Endothelial cell of umbilical vein (primary cell): ENCODE measurements at regions not wholly inside any gene's neighbourhood (a gene's known extent, or its start where the extent isn't known, plus 50 kb on each side); places are given as distances from the start of the nearest gene placed in this dataset.

Experiments used
- BruUV-seq: library from RNA; stranded (reverse); fragments of 400-500 nt; replicated peaks from 2 replicates; lab custom pipeline; 2021; lab: Mats Ljungman, UMichigan
- CTCF ChIA-PET: fragments of 300-600, 350-600 bp; sonication (Branson Sonifier 250); formaldehyde crosslinking; loops from one replicate; lab custom pipeline; 2021; ENCODE audit warnings: antibody characterized with exemption, inconsistent platforms; lab: Charles Lee
- POLR2A ChIA-PET: fragments of 300-600, 350-600 bp; sonication (Branson Sonifier 250); formaldehyde crosslinking; loops from one replicate; lab custom pipeline; 2021; ENCODE audit warnings: antibody characterized with exemption, inconsistent platforms; lab: Charles Lee
- DNase-seq: peaks from one replicate; pipeline ENCODE4 v3.0.0-alpha.2; 2011; ENCODE audit warnings: low read depth, low spot score
- FAIRE-seq: peaks from 2 replicates; lab custom pipeline; 2011; peaks lifted over from hg19 to GRCh38; lab: Jason Lieb, UNC
- H2AFZ ChIP-seq: 2 replicates; pipeline ENCODE4 v1.6.0; 2012; ENCODE audit warnings: low read depth, low read length, control low read depth, inconsistent platforms
- H3K27ac ChIP-seq: 2 replicates; pipeline ENCODE4 v1.5.1; 2011; ENCODE audit warnings: low read depth, mild to moderate bottlenecking, control low read depth, low read length, moderate library complexity; ENCODE audit not compliant: insufficient read depth
- H3K27me3 ChIP-seq, 2 experiments: 2 replicates each; pipeline versions ENCODE4 v1.6.0 to v1.6.1; 2011; ENCODE audit warnings: low read length in 2 of 2, mixed read lengths in 1 of 2; ENCODE audit not compliant: control insufficient read depth in 2 of 2, insufficient read depth in 2 of 2
- H3K36me3 ChIP-seq, 2 experiments: 2 replicates in 1 of 2; 3 replicates in 1 of 2; pipeline ENCODE4 v1.5.1; 2011; ENCODE audit warnings: low read length in 2 of 2, mild to moderate bottlenecking in 1 of 2, moderate library complexity in 1 of 2; ENCODE audit not compliant: control insufficient read depth in 2 of 2, insufficient read depth in 2 of 2; ENCODE audit errors: extremely low read depth in 1 of 2
- H3K4me1 ChIP-seq: 3 replicates; pipeline ENCODE4 v1.5.1; 2011; ENCODE audit warnings: mild to moderate bottlenecking, low read length; ENCODE audit not compliant: control insufficient read depth, insufficient read depth; ENCODE audit errors: extremely low read depth
- H3K4me2 ChIP-seq: 2 replicates; pipeline ENCODE4 v1.6.1; 2011; ENCODE audit warnings: low read length, control low read depth, mixed read lengths; ENCODE audit not compliant: insufficient read depth
- H3K4me3 ChIP-seq, 3 experiments: fragments of 200-600 bp in 1 of 3; sonication (generic), shearing (Covaris generic) in 1 of 3; replicated peaks in 1 of 3; 2 replicates each; pipeline ENCODE4 v1.5.1; 2011 to 2016; ENCODE audit warnings: control low read depth in 3 of 3, low read length in 3 of 3, mild to moderate bottlenecking in 2 of 3, inconsistent platforms in 1 of 3, low read depth in 1 of 3, moderate library complexity in 1 of 3; ENCODE audit not compliant: insufficient read depth in 1 of 3
- H3K79me2 ChIP-seq: 2 replicates; pipeline ENCODE4 v1.6.0; 2012; ENCODE audit warnings: low read length, inconsistent platforms; ENCODE audit not compliant: control insufficient read depth, insufficient read depth
- H3K9ac ChIP-seq: replicated peaks from 2 replicates; pipeline ENCODE3; 2011; ENCODE audit warnings: low read length, control low read depth; ENCODE audit not compliant: insufficient read depth; ENCODE audit errors: extremely low read depth
- H3K9me1 ChIP-seq: replicated peaks from 3 replicates; pipeline ENCODE4 v1.6.0; 2011; ENCODE audit warnings: mild to moderate bottlenecking, low read length; ENCODE audit not compliant: control insufficient read depth, insufficient read depth; ENCODE audit errors: extremely low read depth
- H3K9me3 ChIP-seq: replicated peaks from 2 replicates; pipeline ENCODE4 v1.5.1; 2012; ENCODE audit warnings: low read length, inconsistent platforms; ENCODE audit not compliant: control insufficient read depth, insufficient read depth
- H4K20me1 ChIP-seq: replicated peaks from 2 replicates; pipeline ENCODE3; 2011; ENCODE audit warnings: mild to moderate bottlenecking, low read length; ENCODE audit not compliant: control insufficient read depth, insufficient read depth; ENCODE audit errors: extremely low read depth
- CTCF ChIP-seq, 2 donors: IDR thresholded peaks; 1 replicate in 1 of 2; 2 replicates in 1 of 2; pipeline ENCODE4 v1.5.1; 2011; ENCODE audit warnings: low read length in 2 of 2, mild to moderate bottlenecking in 2 of 2, moderate library complexity in 2 of 2, control low read depth in 1 of 2, inconsistent platforms in 1 of 2, low read depth in 1 of 2; ENCODE audit not compliant: insufficient read depth in 1 of 2; ENCODE audit errors: extremely low read depth in 1 of 2
- EZH2 ChIP-seq: IDR thresholded peaks from 2 replicates; pipeline ENCODE4 v1.6.1; 2012; ENCODE audit warnings: borderline replicate concordance, low read depth, mild to moderate bottlenecking, moderate library complexity, low read length, inconsistent platforms; ENCODE audit not compliant: severe bottlenecking
- FOS ChIP-seq: IDR thresholded peaks from 2 replicates; pipeline ENCODE4 v1.6.1; 2011; ENCODE audit warnings: mild to moderate bottlenecking, low read length, moderate library complexity, borderline replicate concordance; ENCODE audit not compliant: insufficient read depth
- GATA2 ChIP-seq: IDR thresholded peaks from 2 replicates; pipeline ENCODE4 v1.7.0; 2011; ENCODE audit warnings: low read depth, mild to moderate bottlenecking, moderate library complexity, mixed read lengths, low read length; ENCODE audit not compliant: insufficient read length, insufficient read depth
- JUN ChIP-seq: IDR thresholded peaks from 2 replicates; pipeline ENCODE4 v1.6.1; 2011; ENCODE audit warnings: borderline replicate concordance, low read depth; ENCODE audit not compliant: insufficient read length, insufficient read depth
- MYC ChIP-seq: IDR thresholded peaks from one replicate; pipeline ENCODE4 v1.6.1; 2011; ENCODE audit warnings: mild to moderate bottlenecking, low read depth, low read length
- POLR2A ChIP-seq: IDR thresholded peaks from 2 replicates; pipeline ENCODE4 v1.6.1; 2012; ENCODE audit warnings: low read depth, mild to moderate bottlenecking, control low read depth, low read length
- POLR2AphosphoS5 ChIP-seq: IDR thresholded peaks from 2 replicates; pipeline ENCODE4 v1.6.1; 2012; ENCODE audit warnings: low read depth, mild to moderate bottlenecking, control low read depth, low read length, moderate library complexity; ENCODE audit not compliant: insufficient read depth
- dilution Hi-C: fragments of 300-500 bp; cut with MboI; formaldehyde crosslinking; loops from one replicate; pipeline ENCODE4 v1.15.0; 2019; ENCODE audit warnings: low sequenced_read_pairs; ENCODE audit not compliant: extremely low pct_ligation_motif_present
- intact Hi-C: fragments of 100-400 bp; cut with micrococcal nuclease; formaldehyde crosslinking; loops from one replicate; pipeline ENCODE4 v1.10.0; 2022
- TF ChIP-seq, protein P1 (sequence below): IDR thresholded peaks from 2 replicates; pipeline ENCODE4 v1.6.1; 2011; ENCODE audit not compliant: insufficient read depth, insufficient read length

GRCh38 chr11:34749666-34750659 lies 129.1 kb downstream of the EHF start:
- DNase-seq (no peak), FAIRE-seq (no peak)
- Histone ChIP-seq H3K79me2 (no peaks in the 10 kb centered on the region), H2AFZ (no peak overlapping the region), H3K4me1 (no peaks in the 10 kb centered on the region), H3K9me1 (no peaks in the 10 kb centered on the region), H3K36me3 (no peaks in the 10 kb centered on the region), H4K20me1 (no peaks in the 10 kb centered on the region), H3K27me3 (peaks cover 2 to 3% of the 10 kb centered on the region in 2 experiments), H3K9ac (no peak overlapping the region), H3K4me2 (no peak overlapping the region), H3K4me3 (no peak overlapping the region), H3K27ac (no peak overlapping the region), H3K9me3 (no peaks in the 10 kb centered on the region)
- ChIA-PET CTCF (no interaction called here), POLR2A (no interaction called here)
- no peak for TF ChIP-seq EZH2
- no peak for TF ChIP-seq POLR2A
- no peak for TF ChIP-seq JUN
- TF ChIP-seq CTCF (IDR thresholded peaks at IDR 0.05; ENCODE audit: extremely low read depth in 1 of 2, insufficient read depth in 1 of 2, low read depth in 1 of 2, low read length in 2 of 2), result no peak
- TF ChIP-seq, protein P1, sequence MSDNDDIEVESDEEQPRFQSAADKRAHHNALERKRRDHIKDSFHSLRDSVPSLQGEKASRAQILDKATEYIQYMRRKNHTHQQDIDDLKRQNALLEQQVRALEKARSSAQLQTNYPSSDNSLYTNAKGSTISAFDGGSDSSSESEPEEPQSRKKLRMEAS, result no peak
- TF ChIP-seq GATA2, result no peak
- no peak for TF ChIP-seq FOS
- no peak for TF ChIP-seq MYC
- no peak for TF ChIP-seq POLR2AphosphoS5
- dilution Hi-C loops (no loop called here), intact Hi-C loops (no loop called here)
- no TSS peak for BruUV-seq
